ENCODE measurements at regions not wholly inside any gene's neighbourhood (a gene's known extent, or its start where the extent isn't known, plus 50 kb on each side); places are given as distances from the start of the nearest gene placed in this dataset.

GRCh38 chr6:6843057-6843627, 254.6 kb downstream of the LY86 start:
- no peak for DNase-seq

DNA sequence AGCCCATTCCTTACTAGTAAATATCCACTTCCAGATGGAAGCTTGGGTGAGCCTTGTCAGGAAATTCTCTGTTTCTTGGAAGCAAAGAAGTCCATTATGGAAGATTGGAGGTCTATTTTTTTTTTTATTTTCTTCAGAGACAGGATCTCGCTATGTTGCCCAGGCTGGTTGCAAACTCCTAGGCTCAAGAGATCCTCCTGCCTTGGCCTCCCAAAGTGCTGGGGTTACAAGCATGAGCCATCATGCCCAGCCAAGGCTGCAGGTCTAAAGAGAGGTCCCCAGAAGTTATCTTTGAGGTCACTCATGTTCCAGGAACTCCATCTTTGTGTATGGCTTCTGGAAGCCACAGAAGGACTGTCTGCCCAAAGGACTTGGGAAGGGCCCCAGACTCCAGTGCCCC, 255.3 kb downstream of the LY86 start:
- no peak for DNase-seq

- DNase-seq, result no peak
These were observed 256.0 kb downstream of the LY86 start for GRCh38 chr6:6844530-6844929.

GRCh38 chr6:6845603-6846002, 257.1 kb downstream of the LY86 start:
- no peak for DNase-seq

- DNase-seq, result no peak
These were observed 259.1 kb downstream of the LY86 start for GRCh38 chr6:6847591-6847990.

GRCh38 chr6:6851059-6851948, 256.5 kb upstream of the RREB1 start:
- no peak for DNase-seq

GRCh38 chr6:6851949-6852261, 255.9 kb upstream of the RREB1 start:
- no peak for DNase-seq

DNA sequence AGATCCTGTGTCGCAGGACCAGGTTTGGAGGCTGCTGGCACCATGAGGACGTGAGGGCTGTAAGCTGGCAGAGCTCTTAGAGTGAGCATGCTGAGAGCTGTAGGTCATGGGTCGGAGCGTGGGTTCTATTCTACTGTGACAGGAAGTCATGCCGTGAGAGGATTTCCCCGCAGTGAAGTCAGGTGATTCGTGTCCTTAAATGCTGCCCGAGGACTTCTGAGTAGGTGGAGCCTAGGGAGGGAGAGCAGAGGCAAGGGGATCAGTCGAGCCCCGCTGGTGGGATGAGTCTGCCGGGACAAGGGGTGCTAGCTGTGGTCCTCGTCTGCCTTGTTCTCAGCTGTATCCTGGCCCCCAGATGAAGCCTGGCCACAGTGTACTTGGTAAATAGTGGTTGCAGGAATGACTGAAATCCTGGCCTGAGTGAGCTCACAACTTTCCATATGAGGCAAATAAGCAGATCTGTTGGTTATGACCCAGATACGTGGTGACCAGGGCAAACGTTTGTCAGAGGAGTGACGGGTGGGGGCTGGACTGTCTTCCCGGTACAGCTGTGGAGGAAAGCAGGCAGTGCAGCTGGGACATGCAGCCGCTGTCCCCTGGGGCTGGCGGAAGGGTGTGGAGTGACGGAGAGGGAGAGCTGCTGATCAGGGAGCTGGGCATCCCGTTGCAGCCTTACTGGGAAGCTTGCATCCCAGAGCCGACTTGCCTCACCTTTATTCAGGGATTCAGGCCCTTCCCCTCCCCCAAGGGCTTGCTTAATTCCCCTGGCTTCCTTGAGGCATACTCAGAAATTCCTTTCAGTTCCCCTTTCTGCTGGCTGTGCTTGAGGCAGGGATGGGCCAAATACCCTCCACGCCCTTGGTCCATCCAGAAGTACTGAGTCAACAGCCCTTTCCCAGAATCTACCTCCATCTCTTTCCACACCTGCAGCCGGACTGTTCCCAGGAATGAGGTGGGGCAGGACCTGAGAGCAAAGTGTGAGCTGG, 250.9 kb upstream of the RREB1 start:
- peak in 3 of 4 experiments; percentile 3 to 6 (median 3) for DNase-seq

GRCh38 chr6:6857528-6857927, 250.2 kb upstream of the RREB1 start:
- no peak for DNase-seq

DNA sequence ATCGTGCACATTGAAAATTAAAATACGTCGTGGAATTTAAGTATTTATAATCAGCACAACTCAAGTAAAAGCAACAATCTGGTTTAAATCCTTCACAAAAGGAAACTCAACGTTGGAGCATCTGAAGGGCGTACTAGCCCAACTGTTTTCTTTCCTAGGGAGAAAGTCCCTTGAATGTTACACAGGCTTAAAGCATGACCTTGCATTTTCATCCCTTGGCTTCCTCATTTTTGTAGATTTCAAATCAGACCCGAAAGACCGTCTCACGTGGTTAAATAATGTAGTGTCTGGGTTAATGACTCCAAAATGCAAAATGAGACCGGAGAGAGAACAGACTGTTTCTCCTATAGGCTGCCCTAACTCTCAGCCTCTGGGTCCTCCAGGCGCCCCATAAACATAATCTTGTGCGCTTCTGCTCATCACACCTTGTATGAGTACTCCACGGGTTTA, 249.2 kb upstream of the RREB1 start:
- no peak for DNase-seq

DNA sequence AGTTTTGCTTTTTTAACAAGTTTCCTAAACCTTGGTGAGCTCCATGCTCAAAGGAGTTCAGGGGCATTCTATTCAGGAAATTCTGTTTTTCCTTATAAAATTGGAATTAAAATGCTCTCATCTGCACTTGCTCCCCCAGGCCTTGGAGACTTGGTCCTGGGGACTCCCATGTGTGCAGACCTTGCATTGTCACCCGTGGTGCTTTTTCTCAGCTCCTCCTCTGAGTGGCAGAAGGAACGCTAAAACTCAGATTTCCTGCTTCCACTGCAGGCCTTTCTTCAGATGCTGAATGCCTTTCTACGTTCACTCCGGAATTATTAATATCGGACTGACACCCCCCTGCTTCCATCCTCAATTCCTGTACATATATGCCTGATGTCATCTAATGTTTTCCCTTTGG, 248.7 kb upstream of the RREB1 start:
- no peak for DNase-seq

DNA sequence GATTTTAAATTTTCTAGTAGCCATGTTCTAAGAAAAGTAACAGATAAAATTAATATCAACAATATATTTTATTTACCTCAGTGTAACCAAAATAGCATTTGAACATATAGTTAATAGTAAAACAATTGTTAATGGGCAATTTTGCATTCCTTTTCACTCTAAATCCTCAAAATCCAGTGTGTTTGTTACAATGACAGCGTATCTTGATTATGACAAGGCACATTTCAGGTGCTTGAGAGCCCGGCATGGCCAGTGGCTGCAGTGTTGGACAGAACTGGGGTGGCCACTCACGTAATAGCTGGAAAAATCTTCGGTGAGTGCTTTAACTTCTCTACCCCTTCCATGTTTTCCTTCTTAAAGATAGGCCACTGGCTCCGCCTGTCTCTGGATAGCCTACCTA, 248.0 kb upstream of the RREB1 start:
- no peak for DNase-seq

DNA sequence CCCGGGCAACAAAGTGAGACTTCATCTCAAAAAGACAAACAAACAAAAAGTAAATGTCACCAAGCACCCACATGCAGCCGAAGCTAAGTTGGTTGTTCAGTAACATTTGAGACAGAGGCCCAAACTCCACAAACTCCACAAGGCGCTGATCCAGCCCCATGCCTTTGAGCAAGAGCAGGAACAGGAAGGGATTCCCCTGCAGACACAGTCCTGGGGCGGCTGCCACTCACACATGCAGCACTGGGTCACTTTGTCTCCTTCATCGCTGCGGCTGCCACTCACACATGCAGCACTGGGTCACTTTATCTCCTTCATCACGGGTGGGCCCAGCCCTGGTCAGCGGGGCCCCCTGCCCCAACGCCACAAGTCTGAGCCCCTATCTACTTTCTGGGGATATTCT, 246.9 kb upstream of the RREB1 start:
- DNase-seq, result no peak

GRCh38 chr6:6861351-6861894, 246.3 kb upstream of the RREB1 start:
- no peak for DNase-seq

DNA sequence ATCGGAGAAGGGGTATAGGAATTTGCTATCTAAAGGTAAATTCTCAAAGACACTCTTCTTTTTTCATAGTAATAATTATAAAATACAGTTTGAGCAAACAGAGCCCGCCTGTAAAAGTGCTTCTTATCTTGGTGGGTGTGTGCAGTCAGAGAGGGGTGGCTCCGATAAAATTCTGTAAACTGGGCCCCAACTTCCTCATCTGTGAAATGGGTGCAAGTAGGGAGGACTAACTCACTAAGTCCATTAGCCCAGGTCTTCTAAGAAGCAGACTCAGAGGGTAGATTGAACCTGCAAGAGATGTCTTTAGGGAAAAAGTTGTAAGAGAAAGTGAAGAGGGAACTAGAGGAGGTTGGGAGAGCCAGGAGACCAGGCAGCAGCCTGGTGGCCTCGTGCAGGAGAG, 245.8 kb upstream of the RREB1 start:
- no peak for DNase-seq

- DNase-seq, result no peak
These were observed 243.7 kb upstream of the RREB1 start for GRCh38 chr6:6863970-6864639.

- no peak for DNase-seq
These were observed 242.2 kb upstream of the RREB1 start for GRCh38 chr6:6865611-6866010.

DNA sequence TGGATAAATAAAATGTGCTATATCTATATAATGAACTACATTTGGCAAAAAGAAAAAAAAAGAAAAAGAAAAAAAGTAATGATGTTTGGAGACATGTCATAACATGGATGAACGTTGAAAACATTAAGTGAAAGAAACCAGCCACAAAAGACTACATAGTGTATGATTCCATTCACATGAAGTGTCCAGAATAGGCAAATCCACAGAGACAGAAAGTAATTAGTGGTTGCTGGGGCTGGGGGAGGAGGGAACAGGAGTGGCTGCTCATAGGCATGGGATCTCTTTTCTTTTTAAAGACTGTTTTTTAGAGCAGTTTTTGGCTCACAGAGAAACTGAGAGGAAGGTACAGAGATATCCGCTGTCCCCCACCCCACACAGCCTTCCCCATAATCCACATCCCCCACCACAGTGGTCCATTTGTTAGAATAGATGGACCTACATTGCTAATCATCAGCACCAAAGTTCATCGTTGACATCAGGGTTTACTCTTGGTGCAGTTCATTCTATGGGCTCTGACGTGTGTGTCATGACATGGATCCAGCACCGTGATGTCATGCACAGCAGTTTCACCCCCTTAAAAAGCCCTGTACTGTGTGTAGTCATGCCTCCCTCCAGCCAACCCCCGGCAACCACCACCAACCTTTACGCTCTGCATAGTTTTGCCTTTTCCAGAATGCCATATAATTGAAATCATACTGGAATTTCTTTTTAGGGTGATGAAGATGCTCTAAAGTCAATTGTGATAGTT, 240.9 kb upstream of the RREB1 start:
- DNase-seq, result no peak

DNA sequence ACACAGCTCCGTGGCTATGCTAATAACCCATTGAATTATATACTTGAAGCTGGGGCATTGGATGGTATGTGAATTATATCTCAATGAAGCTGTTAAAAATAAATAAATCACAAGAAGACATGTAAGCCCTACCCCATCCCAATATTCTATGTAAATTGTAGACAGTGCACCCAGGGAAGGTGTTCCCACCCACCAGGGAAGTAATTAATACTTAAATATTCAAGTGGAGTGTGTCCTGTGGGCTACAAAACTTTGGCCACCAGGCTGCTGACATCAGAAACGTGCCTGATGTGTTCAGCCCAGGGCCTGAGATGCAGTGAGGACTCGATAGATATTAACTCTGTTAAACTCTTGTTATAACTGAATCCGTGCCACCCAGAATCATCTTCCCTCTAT, 240.4 kb upstream of the RREB1 start:
- no peak for DNase-seq

DNA sequence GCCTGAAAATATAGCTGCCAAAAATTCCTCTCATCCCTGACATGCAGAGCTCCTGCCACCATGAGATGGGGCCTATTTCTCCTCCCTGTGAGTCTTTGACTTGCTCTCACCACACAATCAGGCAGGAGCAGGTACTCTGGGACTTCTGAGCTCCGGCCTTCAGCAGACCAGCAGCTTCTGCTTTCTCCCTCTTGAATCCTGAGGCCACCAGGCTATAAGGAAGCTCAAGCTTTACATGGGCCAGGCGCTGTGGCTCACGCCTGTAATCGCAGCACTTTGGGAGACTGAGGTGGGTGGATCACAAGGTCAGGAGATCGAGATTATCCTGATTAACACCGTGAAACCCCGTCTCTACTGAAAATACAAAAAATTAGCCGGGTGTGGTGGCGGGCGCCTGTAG, 238.7 kb upstream of the RREB1 start:
- DNase-seq, result no peak

- no peak for DNase-seq
These were observed 236.8 kb upstream of the RREB1 start for GRCh38 chr6:6870921-6871320.

Measured in activated naive CD4-positive, alpha-beta T cell (primary cell).